B cell (primary cell): ENCODE measurements at regions not wholly inside any gene's neighbourhood (a gene's known extent, or its start where the extent isn't known, plus 50 kb on each side); places are given as distances from the start of the nearest gene placed in this dataset.

Source experiments
- CTCF ChIP-seq: fragments of 200-600 bp; IDR thresholded peaks from one replicate; pipeline ENCODE4 v1.8.0; 2022; ENCODE audit warnings: antibody characterized with exemption, mild to moderate bottlenecking
- EZH2 ChIP-seq: IDR thresholded peaks from 2 replicates; pipeline ENCODE4 v1.6.1; 2012; ENCODE audit warnings: borderline replicate concordance, low read depth, mild to moderate bottlenecking, moderate library complexity, low read length; ENCODE audit not compliant: insufficient read depth, poor library complexity, severe bottlenecking

- TF ChIP-seq CTCF (no peak), EZH2 (no peak)
Measured at GRCh38 chr12:82533341-82533740, 153.4 kb upstream of the TMTC2 start.
